GM19397 (cell line): ENCODE measurements at regions not wholly inside any gene's neighbourhood (a gene's known extent, or its start where the extent isn't known, plus 50 kb on each side); places are given as distances from the start of the nearest gene placed in this dataset.
"Not testable (repeated sequence)": the region's sequence is repeated elsewhere in the genome, so short reads cannot be mapped to it uniquely, and the experiment has no call there.

Experiments
- ATAC-seq: cut with Tn5 transposase; IDR thresholded peaks from one replicate; pipeline ENCODE4 v1.9.1; 2021; ENCODE audit warnings: mild to moderate bottlenecking, moderate library complexity; ENCODE audit not compliant: unreplicated experiment

- ATAC-seq: no peak
These were observed 375.0 kb upstream of the CCNH start for GRCh38 chr5:87787625-87788256.

DNA sequence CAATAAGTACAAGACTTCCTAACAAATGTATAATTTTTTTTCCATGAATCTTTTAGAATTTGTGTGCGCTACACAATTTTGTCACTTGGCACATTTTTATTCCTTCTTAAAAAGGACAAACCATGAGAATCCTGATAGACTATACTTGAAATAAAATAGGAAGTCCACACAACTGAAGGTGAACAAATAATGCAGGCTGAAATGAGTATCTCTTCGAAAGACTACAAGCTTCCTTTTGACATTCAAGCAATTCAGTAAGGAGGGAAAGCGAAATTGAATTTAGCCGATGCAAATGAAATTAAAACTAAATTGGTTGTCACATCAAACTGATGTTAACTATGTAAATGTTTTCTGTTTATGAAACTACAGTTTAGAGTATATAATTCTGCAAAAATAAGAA is 374.4 kb upstream of the CCNH start:
- no peak for ATAC-seq

DNA sequence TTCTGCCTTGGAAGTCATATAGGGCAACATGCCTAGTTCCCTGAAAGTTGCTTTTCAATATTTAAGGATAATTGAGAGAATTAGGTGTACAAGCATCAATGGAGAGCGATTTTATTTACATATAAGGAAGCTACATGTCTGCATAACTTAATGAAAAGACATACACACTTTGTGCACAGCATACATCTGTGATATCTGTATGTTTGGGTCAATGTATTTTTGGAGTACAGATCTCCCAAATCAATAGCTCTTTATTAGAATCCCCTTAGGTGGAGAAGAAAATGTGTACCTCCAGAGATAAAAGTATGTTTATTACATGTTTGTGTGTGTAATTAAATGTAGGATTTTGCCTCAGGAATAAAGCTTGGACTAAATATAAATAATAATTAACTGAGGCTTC is 373.7 kb upstream of the CCNH start:
- no peak for ATAC-seq

GRCh38 chr5:87785554-87786335 is 373.0 kb upstream of the CCNH start:
- no peak for ATAC-seq

DNA sequence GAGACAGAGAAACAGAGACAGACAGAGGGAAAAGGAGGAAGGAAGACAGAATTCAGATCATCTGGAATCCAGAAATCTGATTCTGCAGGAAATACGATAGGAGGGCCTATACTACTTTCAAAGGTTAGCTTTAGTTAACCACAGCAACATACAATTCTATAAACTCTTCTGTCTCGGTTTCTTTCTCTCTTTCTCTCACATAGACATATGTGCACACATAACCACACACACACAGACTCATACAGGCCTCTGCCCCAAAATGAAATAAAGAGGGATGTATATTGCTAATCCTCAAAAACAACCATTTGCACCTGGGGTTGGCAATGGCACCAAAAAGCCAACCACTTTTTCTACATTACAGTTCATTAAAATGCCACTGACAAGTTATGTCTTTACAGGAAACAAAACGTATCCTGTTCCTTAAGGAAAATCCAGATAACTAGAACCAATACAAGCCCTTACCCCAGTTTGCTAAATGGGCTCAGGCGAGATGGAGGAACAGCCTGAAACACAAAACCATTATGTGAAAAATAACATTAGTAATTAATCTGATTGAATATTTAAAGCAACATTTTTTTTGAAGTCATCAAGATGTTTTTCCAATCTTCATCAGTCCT is 372.3 kb upstream of the CCNH start:
- no peak for ATAC-seq

GRCh38 chr5:87784311-87784710 is 371.6 kb upstream of the CCNH start:
- no peak for ATAC-seq

- ATAC-seq: no peak
These were observed 370.2 kb upstream of the CCNH start for GRCh38 chr5:87782916-87783315.

DNA sequence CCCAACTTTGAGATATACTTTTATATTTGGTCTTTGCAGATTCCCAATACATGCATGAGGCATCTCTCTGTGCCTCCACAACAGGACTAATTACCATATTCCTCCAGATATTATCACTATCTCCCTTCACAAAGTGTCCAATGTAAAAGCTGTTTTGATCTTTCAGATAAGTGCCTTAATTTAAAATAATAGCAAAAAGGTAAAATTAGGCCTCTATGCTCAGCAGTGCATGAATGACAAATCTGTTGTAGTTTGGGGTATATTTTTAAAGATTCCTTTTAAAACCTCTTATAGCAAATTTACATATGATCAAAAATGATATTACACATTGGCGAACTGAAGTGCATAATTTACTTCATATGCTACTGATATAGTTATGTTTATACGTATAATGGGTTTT is 369.2 kb upstream of the CCNH start:
- ATAC-seq: no peak

DNA sequence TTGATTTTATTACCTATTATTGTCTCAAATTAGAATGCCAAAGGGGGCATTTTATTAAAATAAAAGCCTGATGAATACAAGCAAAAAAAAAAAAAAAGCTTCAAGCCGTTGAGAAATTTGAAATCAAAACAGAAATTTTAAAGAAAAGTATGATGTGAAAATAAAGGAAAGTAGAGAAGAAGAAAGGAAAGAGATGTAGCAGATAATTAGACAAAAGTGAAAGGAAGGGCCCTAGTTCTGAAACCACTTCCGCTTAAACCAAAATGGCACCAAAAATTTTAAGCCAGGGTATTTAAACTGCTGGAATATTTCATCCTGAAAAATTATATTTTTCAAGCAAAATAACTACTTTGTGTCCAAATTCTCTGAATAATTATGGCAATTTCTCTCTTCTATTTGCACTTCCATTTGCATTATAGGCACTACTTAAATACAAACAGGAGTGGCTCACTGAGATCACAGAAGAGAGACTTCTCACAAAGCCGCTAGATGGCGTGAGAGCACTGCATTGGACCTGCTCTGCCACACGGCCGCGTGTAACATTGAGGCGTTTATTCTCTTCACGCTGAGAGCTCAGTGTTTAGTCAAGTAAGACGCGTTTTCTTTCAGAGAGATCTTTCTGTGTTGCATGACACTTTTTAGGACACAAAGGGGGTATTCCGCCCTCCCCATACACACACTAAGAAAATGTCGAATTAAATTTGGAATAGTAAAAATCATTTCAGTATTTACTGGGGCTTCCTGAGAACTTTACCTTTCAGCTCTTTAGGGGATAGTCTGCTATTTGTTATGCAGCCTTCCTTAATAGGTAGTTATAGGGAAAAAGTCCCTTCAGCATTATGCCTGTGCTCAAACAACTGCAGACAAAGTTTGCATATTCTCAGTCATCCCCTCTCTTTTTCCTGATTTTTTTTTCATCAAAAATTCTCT is 368.4 kb upstream of the CCNH start:
- peak; percentile 99 for ATAC-seq

DNA sequence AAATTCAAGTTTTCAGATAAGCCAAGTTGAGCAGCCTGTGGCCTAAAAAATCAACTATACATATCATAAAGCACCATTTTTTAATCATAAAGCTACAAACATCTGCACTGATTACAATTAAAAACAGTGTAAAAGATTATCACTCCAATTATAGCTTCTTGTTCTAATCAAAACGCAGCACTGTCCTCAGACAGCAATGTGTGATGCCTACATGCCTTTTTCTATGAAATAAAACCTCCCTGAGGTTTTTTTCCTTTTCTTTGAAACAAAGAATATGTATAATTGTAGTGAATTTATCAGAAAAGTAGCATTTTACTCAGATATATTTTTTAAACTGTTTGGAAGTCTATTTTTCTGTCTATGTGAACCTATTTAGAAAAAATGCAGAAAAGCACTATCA is 366.1 kb upstream of the CCNH start:
- ATAC-seq: no peak

DNA sequence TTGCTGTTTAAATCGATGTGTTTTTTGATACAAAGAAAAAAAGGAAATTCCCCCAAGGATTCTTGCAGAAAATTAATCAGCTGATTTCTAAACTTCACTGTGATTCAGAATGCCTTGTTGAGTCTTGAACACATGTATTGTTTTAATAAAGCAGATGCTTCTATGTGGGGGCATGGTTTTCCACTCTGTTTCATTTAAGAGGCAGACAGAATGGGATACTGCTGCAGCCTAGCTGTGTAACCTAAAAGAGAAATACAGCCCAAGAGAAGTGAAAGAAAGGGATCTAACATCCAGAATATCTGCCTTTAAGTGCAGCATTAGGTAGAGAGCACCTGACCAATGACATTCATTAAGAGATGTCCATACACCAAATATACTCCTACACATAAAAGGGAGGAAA is 365.1 kb upstream of the CCNH start:
- ATAC-seq: no peak

- ATAC-seq: no peak
These were observed 364.1 kb upstream of the CCNH start for GRCh38 chr5:87776785-87777184.

DNA sequence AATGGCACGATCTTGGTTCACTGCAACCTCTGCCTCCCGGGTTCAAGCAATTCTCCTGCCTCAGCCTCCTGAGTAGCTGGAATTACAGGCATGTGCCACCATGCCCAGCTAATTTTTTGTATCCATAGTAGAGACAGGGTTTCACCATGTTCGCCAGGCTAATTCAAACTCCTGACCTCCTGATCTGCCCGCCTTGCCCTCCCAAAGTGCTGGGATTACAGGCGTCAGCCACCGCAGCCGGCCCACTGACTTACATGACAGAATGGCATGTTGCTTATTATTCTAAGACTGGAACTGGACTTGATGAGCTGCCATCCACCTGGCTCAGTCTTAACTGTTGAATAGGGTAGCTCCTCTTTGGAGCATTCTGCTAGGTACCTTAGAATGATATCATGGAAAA is 363.6 kb upstream of the CCNH start:
- ATAC-seq: not testable (repeated sequence)

GRCh38 chr5:87775228-87775627 is 362.5 kb upstream of the CCNH start:
- no peak for ATAC-seq

DNA sequence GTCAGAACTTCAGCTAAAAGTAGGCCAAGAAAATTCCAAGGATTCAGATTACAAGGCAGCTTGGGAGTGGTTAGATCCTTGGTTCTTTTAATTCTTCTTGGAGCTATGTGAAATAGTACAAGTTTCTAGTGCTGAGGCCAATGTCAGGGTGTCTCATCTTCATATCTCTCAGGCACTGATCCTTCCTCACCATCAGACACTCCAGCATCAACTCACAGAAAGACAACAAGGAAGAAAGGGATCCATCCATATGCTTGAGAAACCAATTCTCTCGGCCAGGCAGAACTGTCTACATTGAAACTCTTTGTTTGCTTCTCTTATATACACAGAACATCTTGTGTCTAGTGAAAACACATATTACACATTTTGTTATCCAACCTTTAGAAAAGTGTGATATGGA is 362.1 kb upstream of the CCNH start:
- ATAC-seq: no peak

GRCh38 chr5:87770601-87771121 is 357.9 kb upstream of the CCNH start:
- no peak for ATAC-seq

DNA sequence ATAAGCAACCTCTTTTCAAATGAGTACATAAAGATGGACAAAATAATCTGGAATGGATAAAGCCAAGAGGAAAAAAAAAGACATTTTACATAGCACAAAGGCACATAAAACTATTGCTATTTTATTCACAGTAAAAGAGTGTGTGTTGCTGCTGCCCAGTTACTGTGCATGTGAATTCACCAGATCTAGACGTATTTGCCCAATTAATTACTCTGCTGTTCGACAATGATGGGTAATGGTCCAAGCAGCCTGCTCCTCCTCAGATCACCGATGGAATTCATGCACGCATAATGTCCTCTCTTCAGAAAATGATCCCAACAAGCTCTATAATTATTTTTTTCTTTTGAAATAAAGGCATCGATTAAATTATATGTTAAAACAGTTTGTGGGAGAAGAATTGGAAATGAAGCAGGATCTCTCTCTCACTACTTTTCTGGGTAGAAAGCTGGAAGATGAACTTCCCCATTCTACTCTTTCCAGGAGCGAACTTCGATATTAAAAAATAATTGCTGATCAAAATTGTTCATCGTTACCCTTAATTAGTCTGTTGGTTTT is 357.4 kb upstream of the CCNH start:
- no peak for ATAC-seq

DNA sequence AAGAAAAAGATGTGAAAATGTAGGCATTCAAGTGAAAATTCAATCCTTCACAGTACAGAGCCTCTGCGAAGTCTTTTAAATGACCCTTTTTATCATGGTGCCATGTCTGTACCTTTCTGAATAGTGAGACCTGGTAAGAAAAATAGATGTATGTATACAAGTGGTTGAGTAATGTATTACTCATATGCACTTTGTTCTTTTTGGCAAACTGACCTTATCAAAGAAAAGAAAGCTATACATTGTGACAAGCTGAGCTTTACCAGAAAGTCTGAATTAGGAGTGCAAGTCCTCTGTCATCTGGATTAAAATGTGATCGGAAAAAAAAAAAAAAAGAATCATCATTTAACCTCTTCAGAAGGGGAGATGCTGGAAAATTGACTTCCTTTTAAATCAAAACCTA is 356.4 kb upstream of the CCNH start:
- ATAC-seq: no peak

- no peak for ATAC-seq
These were observed 355.5 kb upstream of the CCNH start for GRCh38 chr5:87768190-87768589.

DNA sequence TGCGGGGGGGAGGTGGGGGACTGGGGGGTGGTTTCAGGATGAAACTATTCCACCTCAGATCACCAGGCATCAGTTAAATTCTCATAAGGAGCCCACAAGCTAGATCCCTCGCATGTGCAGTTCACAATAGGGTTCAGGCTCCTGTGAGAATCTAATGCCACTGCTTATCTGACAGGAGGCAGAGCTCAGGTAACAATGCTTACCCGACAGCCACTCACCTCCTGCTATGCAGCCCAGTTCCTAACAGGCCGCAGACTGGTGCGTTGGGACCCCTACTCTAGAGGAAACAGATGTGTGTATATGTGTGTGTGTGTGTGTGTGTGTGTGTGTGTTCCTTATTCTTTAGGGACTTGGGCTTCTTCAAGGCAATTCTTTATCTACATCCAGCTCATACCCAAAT is 352.3 kb upstream of the CCNH start:
- no peak for ATAC-seq

- ATAC-seq: no peak
These were observed 349.9 kb upstream of the CCNH start for GRCh38 chr5:87762631-87763030.
